Keratinocyte (primary cell): ENCODE measurements at regions not wholly inside any gene's neighbourhood (a gene's known extent, or its start where the extent isn't known, plus 50 kb on each side); places are given as distances from the start of the nearest gene placed in this dataset.

Experiments
- CTCF ChIP-seq, 3 experiments: IDR thresholded peaks in 1 of 3; conservative IDR thresholded peaks in 1 of 3; optimal IDR thresholded peaks in 1 of 3; 2 replicates in 2 of 3; 3 replicates in 1 of 3; pipeline versions ENCODE3 to v1.5.1; 2011; ENCODE audit warnings: low read length in 3 of 3, mild to moderate bottlenecking in 3 of 3, moderate library complexity in 2 of 3, control low read depth in 1 of 3, inconsistent platforms in 1 of 3; ENCODE audit not compliant: insufficient read depth in 2 of 3; ENCODE audit errors: extremely low read depth in 1 of 3
- EZH2 ChIP-seq: IDR thresholded peaks from one replicate; pipeline ENCODE4 v1.6.1; 2012; ENCODE audit warnings: inconsistent platforms, mild to moderate bottlenecking, low read length, moderate library complexity

- no peak for TF ChIP-seq CTCF (optimal IDR thresholded peaks at IDR 0.05 in 1 of 3, IDR thresholded peaks at IDR 0.05 in 1 of 3, conservative IDR thresholded peaks at IDR 0.05 in 1 of 3; ENCODE audit: extremely low read depth in 1 of 3, insufficient read depth in 2 of 3, low read length in 3 of 3)
- TF ChIP-seq EZH2 = no peak
Measured at GRCh38 chr18:2338601-2339000, 232.7 kb downstream of the METTL4 start.
